Esophagus muscularis mucosa (tissue), 4 donors: ENCODE measurements at regions not wholly inside any gene's neighbourhood (a gene's known extent, or its start where the extent isn't known, plus 50 kb on each side); places are given as distances from the start of the nearest gene placed in this dataset.

Experiments
- DNase-seq: peaks from one replicate; pipeline ENCODE4 v3.0.0-alpha.2; 2017; ENCODE audit errors: extremely low spot score
- H3K27ac ChIP-seq, 4 donors: fragments of 200-600 bp; sonication (generic); replicated peaks in 1 of 4; 1 replicate in 3 of 4; 2 replicates in 1 of 4; pipeline ENCODE4 v1.5.1; 2016 to 2019; ENCODE audit warnings: mild to moderate bottlenecking in 1 of 4
- H3K27me3 ChIP-seq, 4 donors: fragments of 200-600 bp; sonication (generic); one replicate each; pipeline versions ENCODE4 v1.5.1 to v1.6.0; 2016 to 2019
- H3K36me3 ChIP-seq, 4 donors: fragments of 200-600 bp; sonication (generic); one replicate each; pipeline ENCODE4 v1.5.1; 2016 to 2019
- H3K4me1 ChIP-seq, 4 donors: fragments of 200-600 bp; sonication (generic); one replicate each; pipeline ENCODE4 v1.5.1; 2016 to 2019
- H3K4me3 ChIP-seq, 4 donors: fragments of 200-600 bp; sonication (generic); 1 replicate in 2 of 4; 2 replicates in 2 of 4; pipeline ENCODE4 v1.5.1; 2016 to 2019; ENCODE audit warnings: mild to moderate bottlenecking in 4 of 4, moderate library complexity in 1 of 4
- H3K9me3 ChIP-seq, 4 donors: fragments of 200-600 bp; sonication (generic); 1 replicate in 3 of 4; 2 replicates in 1 of 4; pipeline ENCODE4 v1.5.1; 2016 to 2019
- EP300 ChIP-seq: sonication (generic); formaldehyde crosslinking; IDR thresholded peaks from one replicate; pipeline ENCODE4 v1.6.1; 2017; ENCODE audit warnings: antibody characterized with exemption
- POLR2A ChIP-seq: fragments of 450-650 bp; IDR thresholded peaks from one replicate; pipeline ENCODE4 v1.6.1; 2017; ENCODE audit warnings: antibody characterized with exemption, moderate library complexity, mild to moderate bottlenecking, low read depth
- POLR2AphosphoS5 ChIP-seq, 2 donors: sonication (generic); formaldehyde crosslinking; IDR thresholded peaks; one replicate each; pipeline ENCODE4 v1.6.1; 2017; ENCODE audit warnings: antibody characterized with exemption in 2 of 2
- WGBS: methylation state at CpG from one replicate; pipeline ENCODE4 v1.1.5; 2018; 5-methylcytosine and 5-hydroxymethylcytosine counted together
- intact Hi-C: fragments of 100-400 bp; cut with DNase I; formaldehyde crosslinking; loops from one replicate; pipeline ENCODE4 v1.15.1; 2023
- TF ChIP-seq, protein P1 (sequence below), 3 experiments: fragments of 200-600 bp in 2 of 3; fragments of 450-650 bp in 1 of 3; sonication (generic) in 2 of 3; IDR thresholded peaks; one replicate each; pipeline ENCODE4 v1.5.1; 2017 to 2019; ENCODE audit warnings: antibody characterized with exemption in 3 of 3, mild to moderate bottlenecking in 2 of 3, moderate library complexity in 1 of 3

DNA sequence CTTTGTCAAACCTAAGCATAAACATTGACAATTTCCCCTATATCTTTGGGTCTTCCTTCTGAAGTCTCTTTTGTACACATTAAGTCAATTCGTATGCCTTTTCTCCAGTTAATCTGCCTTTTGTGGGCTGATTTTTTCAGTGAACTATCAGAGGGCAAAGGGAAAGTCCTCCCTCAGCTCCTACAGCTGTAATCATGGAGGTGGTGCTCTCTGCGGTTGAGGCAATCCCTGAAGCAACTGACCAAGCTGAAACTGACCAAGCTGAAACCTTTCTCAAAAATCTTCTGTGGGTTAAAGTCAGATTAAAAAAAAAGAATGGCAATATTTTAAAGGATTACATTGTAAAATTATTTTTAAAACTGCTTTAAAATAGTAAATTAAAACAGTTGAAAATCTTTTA lies 105.8 kb upstream of the DNAJC10 start:
- 93% methylated on average over 2 of the region's 2 CpGs for WGBS
- Histone ChIP-seq H3K36me3 (no peaks in the 10 kb centered on the region), H3K9me3 (no peaks in the 10 kb centered on the region), H3K27me3 (no peaks in the 10 kb centered on the region), H3K4me1 (no peaks in the 10 kb centered on the region), H3K27ac (no peak overlapping the region), H3K4me3 (no peak overlapping the region)
- DNase-seq = no peak
- TF ChIP-seq POLR2AphosphoS5 (IDR thresholded peaks at IDR 0.05) (no peak), EP300 (no peak), POLR2A (no peak)
- TF ChIP-seq, protein P1, sequence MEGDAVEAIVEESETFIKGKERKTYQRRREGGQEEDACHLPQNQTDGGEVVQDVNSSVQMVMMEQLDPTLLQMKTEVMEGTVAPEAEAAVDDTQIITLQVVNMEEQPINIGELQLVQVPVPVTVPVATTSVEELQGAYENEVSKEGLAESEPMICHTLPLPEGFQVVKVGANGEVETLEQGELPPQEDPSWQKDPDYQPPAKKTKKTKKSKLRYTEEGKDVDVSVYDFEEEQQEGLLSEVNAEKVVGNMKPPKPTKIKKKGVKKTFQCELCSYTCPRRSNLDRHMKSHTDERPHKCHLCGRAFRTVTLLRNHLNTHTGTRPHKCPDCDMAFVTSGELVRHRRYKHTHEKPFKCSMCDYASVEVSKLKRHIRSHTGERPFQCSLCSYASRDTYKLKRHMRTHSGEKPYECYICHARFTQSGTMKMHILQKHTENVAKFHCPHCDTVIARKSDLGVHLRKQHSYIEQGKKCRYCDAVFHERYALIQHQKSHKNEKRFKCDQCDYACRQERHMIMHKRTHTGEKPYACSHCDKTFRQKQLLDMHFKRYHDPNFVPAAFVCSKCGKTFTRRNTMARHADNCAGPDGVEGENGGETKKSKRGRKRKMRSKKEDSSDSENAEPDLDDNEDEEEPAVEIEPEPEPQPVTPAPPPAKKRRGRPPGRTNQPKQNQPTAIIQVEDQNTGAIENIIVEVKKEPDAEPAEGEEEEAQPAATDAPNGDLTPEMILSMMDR (IDR thresholded peaks at IDR 0.05) = no peak
- intact Hi-C loops = no loop called here

DNA sequence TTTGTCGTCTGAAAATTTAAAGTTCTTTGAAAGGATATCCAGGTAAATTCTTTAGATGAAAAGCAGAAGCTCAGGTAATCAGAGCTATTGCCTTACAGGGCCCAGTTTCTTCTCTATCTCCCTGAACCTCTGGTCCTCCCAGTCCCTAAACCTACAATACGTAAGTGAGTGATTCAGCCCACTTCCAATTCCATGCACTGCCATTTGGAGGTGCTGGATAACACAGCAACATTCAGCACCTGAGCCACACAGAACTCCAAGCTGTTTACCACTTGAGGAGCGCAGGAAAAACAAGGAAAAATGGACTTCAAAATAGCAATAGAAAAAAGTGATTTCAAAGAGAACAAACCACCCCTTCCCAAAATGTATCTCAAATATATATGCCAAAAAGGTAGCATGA lies 105.0 kb upstream of the DNAJC10 start:
- intact Hi-C loops = no loop called here
- WGBS = 94% methylated on average over 3 of the region's 3 CpGs
- H3K9me3 ChIP-seq = no peaks in the 10 kb centered on the region
- no peak for DNase-seq
- no peaks in the 10 kb centered on the region for H3K4me1 ChIP-seq
- no peaks in the 10 kb centered on the region for H3K27me3 ChIP-seq
- H3K36me3 ChIP-seq = no peaks in the 10 kb centered on the region
- H3K27ac ChIP-seq = no peak overlapping the region
- no peak for TF ChIP-seq EP300
- no peak for TF ChIP-seq POLR2AphosphoS5 (IDR thresholded peaks at IDR 0.05)
- TF ChIP-seq, protein P1 (IDR thresholded peaks at IDR 0.05) = no peak
- TF ChIP-seq POLR2A = no peak
- no peak overlapping the region for H3K4me3 ChIP-seq

DNA sequence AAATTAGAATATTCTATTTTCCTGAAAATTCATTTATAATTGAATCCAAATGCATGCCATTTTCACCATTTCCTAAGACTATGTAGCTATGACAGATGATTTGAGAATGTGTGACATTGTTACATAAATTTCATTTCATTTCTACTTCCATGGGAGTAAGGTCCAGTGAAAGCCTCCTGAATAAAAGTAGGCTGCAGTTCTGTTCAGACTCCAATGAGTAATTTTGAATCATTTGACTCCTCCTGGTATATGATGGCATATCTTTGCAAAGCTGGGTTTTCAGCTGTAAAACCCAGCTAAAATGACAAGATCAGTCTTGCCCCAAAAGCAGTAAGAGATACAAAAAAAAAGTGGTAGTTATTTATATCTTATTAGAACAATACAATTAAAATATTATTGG lies 101.0 kb upstream of the DNAJC10 start:
- TF ChIP-seq, protein P1 (IDR thresholded peaks at IDR 0.05) = no peak
- TF ChIP-seq POLR2AphosphoS5 (IDR thresholded peaks at IDR 0.05) (no peak), POLR2A (no peak), EP300 (no peak)
- Histone ChIP-seq H3K36me3 (no peaks in the 10 kb centered on the region), H3K9me3 (no peaks in the 10 kb centered on the region), H3K27me3 (no peaks in the 10 kb centered on the region), H3K4me3 (no peak overlapping the region), H3K4me1 (peaks cover 0 to 5% (median 1%) of the 10 kb centered on the region in 4 donors), H3K27ac (no peak overlapping the region)
- intact Hi-C loops = no loop called here
- no peak for DNase-seq

DNA sequence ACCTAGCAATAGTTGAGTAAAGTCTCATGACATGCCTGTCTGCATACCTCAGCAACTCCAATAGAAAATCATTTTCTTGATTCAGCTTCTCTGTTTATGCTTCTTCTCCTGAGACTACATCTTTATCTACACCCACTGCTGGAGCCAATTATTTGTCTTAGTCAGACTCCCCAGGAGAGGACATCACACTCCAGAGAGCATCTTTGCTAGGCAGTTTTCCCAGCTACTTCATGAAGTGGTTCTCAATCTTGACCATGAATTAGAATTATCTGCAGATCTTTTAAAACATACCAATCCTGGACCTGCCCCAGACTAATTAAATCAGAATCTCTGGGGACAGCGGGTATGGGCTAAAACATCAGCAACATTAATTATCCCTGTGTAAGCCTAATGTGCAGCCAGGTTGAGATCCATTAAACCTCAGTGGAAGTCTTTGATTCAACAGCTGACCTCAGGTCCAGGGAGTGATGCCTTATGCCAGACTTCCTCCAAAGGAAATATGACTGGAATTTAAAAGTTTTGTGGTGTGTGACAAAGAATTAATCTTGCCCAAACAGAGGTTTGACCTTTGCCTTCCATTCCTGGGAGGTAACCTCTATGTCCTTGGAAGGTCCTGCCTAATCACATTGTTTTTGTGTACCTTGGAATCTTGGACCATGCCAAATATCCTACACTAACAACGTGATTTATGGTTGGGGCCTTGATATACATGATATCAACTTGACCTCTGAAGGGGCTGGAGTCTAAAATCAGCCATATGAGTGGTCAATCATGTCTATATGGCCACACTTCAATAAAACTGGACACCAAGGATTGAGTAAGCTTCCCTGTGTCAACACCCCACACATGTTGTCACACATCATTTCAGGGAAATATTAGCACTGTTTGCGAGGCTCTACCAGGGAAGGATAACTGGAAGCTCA lies 99.3 kb upstream of the DNAJC10 start:
- intact Hi-C loops = no loop called here
- Histone ChIP-seq H3K9me3 (no peaks in the 10 kb centered on the region), H3K27ac (no peak overlapping the region), H3K4me3 (no peak overlapping the region), H3K36me3 (no peaks in the 10 kb centered on the region), H3K27me3 (no peaks in the 10 kb centered on the region), H3K4me1 (peaks cover 2 to 10% (median 4%) of the 10 kb centered on the region in 4 donors)
- TF ChIP-seq POLR2A (no peak), EP300 (no peak), POLR2AphosphoS5 (IDR thresholded peaks at IDR 0.05) (no peak)
- TF ChIP-seq, protein P1 (IDR thresholded peaks at IDR 0.05) = no peak
- DNase-seq = no peak
- 94% methylated on average over 3 of the region's 3 CpGs for WGBS
